Smooth muscle cell (in vitro differentiated cells): ENCODE measurements at regions not wholly inside any gene's neighbourhood (a gene's known extent, or its start where the extent isn't known, plus 50 kb on each side); places are given as distances from the start of the nearest gene placed in this dataset.

ENCODE experiments used
- DNase-seq: peaks from one replicate; lab custom pipeline; 2025; ENCODE audit not compliant: unreplicated experiment; lab: John Stamatoyannopoulos, UW
- H2AFZ ChIP-seq: fragments of 200-600 bp; sonication (generic); 2 replicates; pipeline ENCODE4 v1.6.0; 2016; ENCODE audit warnings: antibody characterized with exemption, low read depth, mild to moderate bottlenecking
- H3F3A ChIP-seq: fragments of 200-600 bp; sonication (generic); 2 replicates; pipeline ENCODE4 v1.6.0; 2017; ENCODE audit warnings: antibody characterized with exemption, low read depth
- H3K27ac ChIP-seq: fragments of 200-600 bp; sonication (generic); 2 replicates; pipeline ENCODE4 v1.5.1; 2016; ENCODE audit warnings: low read depth, mild to moderate bottlenecking
- H3K27me3 ChIP-seq: fragments of 200-600 bp; sonication (generic); 2 replicates; pipeline ENCODE4 v1.6.1; 2016; ENCODE audit warnings: low read depth, mild to moderate bottlenecking
- H3K36me3 ChIP-seq: fragments of 200-600 bp; sonication (generic); 2 replicates; pipeline ENCODE4 v1.5.1; 2016; ENCODE audit warnings: low read depth
- H3K4me1 ChIP-seq: fragments of 200-600 bp; sonication (generic); 2 replicates; pipeline ENCODE4 v1.5.1; 2016; ENCODE audit warnings: low read depth
- H3K4me2 ChIP-seq: fragments of 200-600 bp; sonication (generic); 2 replicates; pipeline ENCODE4 v1.6.0; 2016; ENCODE audit warnings: mild to moderate bottlenecking
- H3K4me3 ChIP-seq: fragments of 200-600 bp; sonication (generic); 2 replicates; pipeline ENCODE4 v1.5.1; 2016; ENCODE audit warnings: mild to moderate bottlenecking
- H3K79me2 ChIP-seq: fragments of 200-600 bp; sonication (generic); 2 replicates; pipeline ENCODE4 v1.6.0; 2016; ENCODE audit warnings: low read depth, mild to moderate bottlenecking
- H3K9ac ChIP-seq: fragments of 200-600 bp; sonication (generic); 2 replicates; pipeline ENCODE4 v1.6.0; 2016; ENCODE audit warnings: low read depth
- H3K9me3 ChIP-seq: fragments of 200-600 bp; sonication (generic); replicated peaks from 2 replicates; pipeline ENCODE4 v1.5.1; 2016; ENCODE audit warnings: low read depth
- H4K20me1 ChIP-seq: fragments of 200-600 bp; sonication (generic); 2 replicates; pipeline ENCODE4 v1.6.0; 2016; ENCODE audit warnings: low read depth
- WGBS: methylation state at CpG from one replicate; pipeline ENCODE4 v1.1.7; 2016; ENCODE audit warnings: low lambda C conversion rate; 5-methylcytosine and 5-hydroxymethylcytosine counted together
- TF ChIP-seq, protein P1 (sequence below): fragments of 200-600 bp; sonication (generic); IDR thresholded peaks from 2 replicates; pipeline ENCODE4 v1.5.1; 2017; ENCODE audit warnings: borderline replicate concordance, mild to moderate bottlenecking, antibody characterized with exemption; ENCODE audit not compliant: insufficient read depth, poor library complexity, severe bottlenecking

GRCh38 chr5:79901631-79902030 lies 89.4 kb downstream of the MTX3 start:
- 88% methylated on average over 5 of the region's 5 CpGs for WGBS
- H3K4me1 ChIP-seq, result no peaks in the 10 kb centered on the region
- H3K36me3 ChIP-seq, result no peaks in the 10 kb centered on the region
- no peaks in the 10 kb centered on the region for H3K79me2 ChIP-seq
- H3K27ac ChIP-seq, result no peak overlapping the region
- TF ChIP-seq, protein P1, sequence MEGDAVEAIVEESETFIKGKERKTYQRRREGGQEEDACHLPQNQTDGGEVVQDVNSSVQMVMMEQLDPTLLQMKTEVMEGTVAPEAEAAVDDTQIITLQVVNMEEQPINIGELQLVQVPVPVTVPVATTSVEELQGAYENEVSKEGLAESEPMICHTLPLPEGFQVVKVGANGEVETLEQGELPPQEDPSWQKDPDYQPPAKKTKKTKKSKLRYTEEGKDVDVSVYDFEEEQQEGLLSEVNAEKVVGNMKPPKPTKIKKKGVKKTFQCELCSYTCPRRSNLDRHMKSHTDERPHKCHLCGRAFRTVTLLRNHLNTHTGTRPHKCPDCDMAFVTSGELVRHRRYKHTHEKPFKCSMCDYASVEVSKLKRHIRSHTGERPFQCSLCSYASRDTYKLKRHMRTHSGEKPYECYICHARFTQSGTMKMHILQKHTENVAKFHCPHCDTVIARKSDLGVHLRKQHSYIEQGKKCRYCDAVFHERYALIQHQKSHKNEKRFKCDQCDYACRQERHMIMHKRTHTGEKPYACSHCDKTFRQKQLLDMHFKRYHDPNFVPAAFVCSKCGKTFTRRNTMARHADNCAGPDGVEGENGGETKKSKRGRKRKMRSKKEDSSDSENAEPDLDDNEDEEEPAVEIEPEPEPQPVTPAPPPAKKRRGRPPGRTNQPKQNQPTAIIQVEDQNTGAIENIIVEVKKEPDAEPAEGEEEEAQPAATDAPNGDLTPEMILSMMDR, result no peak
- H3K27me3 ChIP-seq, result no peaks in the 10 kb centered on the region
- no peak overlapping the region for H2AFZ ChIP-seq
- no peaks in the 10 kb centered on the region for H4K20me1 ChIP-seq
- no peak for DNase-seq
- no peak overlapping the region for H3K4me2 ChIP-seq
- H3K9ac ChIP-seq, result no peak overlapping the region
- no peak overlapping the region for H3K4me3 ChIP-seq
- no peaks in the 10 kb centered on the region for H3K9me3 ChIP-seq
- H3F3A ChIP-seq, result no peaks in the 10 kb centered on the region

DNA sequence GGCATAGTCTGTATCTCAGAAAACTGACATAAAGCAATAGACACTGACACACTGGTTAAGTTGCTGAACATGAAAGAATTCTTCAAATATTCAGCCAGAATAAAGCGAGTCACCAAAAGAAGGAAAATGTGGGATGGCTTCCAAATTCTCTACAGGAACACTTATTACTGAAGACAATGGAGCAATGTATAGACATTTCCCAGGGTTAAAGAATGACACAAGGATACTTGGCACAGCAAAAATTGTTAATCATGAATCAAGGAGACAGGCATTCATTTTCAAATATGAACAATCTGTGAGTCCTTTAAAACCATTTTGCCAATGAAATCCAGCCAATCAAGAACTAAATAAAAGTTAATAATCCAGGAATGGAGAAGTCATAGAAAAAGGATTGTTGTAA lies 92.5 kb downstream of the MTX3 start:
- H3K4me1 ChIP-seq, result no peaks in the 10 kb centered on the region
- H3K4me2 ChIP-seq, result no peak overlapping the region
- H3F3A ChIP-seq, result no peaks in the 10 kb centered on the region
- no peak overlapping the region for H3K4me3 ChIP-seq
- no peak overlapping the region for H3K27ac ChIP-seq
- no peak overlapping the region for H2AFZ ChIP-seq
- no peaks in the 10 kb centered on the region for H3K9me3 ChIP-seq
- no peak overlapping the region for H3K9ac ChIP-seq
- TF ChIP-seq, protein P1, result no peak
- no peaks in the 10 kb centered on the region for H3K27me3 ChIP-seq
- DNase-seq, result no peak
- no peaks in the 10 kb centered on the region for H3K79me2 ChIP-seq
- H4K20me1 ChIP-seq, result no peaks in the 10 kb centered on the region
- no peaks in the 10 kb centered on the region for H3K36me3 ChIP-seq
- WGBS, result 84% methylated on average over 1 of the region's 1 CpG

GRCh38 chr5:79893976-79894375 lies 97.1 kb downstream of the MTX3 start:
- Histone ChIP-seq H3K27me3 (no peaks in the 10 kb centered on the region), H3K4me2 (no peak overlapping the region), H3K36me3 (no peaks in the 10 kb centered on the region), H3K4me3 (no peak overlapping the region), H3K79me2 (no peaks in the 10 kb centered on the region), H3K9ac (no peak overlapping the region), H3K4me1 (no peaks in the 10 kb centered on the region), H2AFZ (no peak overlapping the region), H3K27ac (no peak overlapping the region), H3K9me3 (no peaks in the 10 kb centered on the region), H4K20me1 (no peaks in the 10 kb centered on the region), H3F3A (no peaks in the 10 kb centered on the region)
- TF ChIP-seq, protein P1, result no peak
- DNase-seq, result no peak
- WGBS, result 67% methylated on average over 3 of the region's 3 CpGs

DNA sequence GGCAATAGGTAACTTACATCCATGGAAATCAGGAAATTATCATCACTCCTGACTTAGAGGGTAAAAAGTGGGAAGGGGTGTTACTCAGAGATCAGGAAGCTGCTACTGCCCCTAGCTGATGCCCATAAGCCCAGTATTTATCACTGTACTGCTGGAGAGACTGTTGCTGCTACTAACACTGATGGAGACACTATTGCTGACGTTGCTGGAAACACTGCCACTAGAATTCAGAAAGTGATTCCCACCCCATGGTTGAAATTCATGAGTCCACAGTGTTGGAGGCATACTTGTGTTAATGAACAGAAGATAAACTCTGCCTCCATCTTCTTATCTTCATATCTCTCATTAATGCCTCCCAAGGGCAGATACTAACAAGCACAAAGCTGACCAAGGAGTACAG lies 97.6 kb downstream of the MTX3 start:
- Histone ChIP-seq H3K27me3 (no peaks in the 10 kb centered on the region), H3K27ac (no peak overlapping the region), H3K4me2 (no peak overlapping the region), H3F3A (no peaks in the 10 kb centered on the region), H3K9me3 (no peaks in the 10 kb centered on the region), H3K9ac (no peak overlapping the region), H3K79me2 (no peaks in the 10 kb centered on the region), H2AFZ (no peak overlapping the region), H4K20me1 (no peaks in the 10 kb centered on the region), H3K4me1 (no peaks in the 10 kb centered on the region), H3K4me3 (no peak overlapping the region), H3K36me3 (no peaks in the 10 kb centered on the region)
- 73% methylated on average over 1 of the region's 1 CpG for WGBS
- no peak for DNase-seq
- TF ChIP-seq, protein P1, result no peak
